Endothelial cell of umbilical vein (primary cell): ENCODE measurements at regions not wholly inside any gene's neighbourhood (a gene's known extent, or its start where the extent isn't known, plus 50 kb on each side); places are given as distances from the start of the nearest gene placed in this dataset.

Source experiments
- BruUV-seq: library from RNA; stranded (reverse); fragments of 400-500 nt; replicated peaks from 2 replicates; lab custom pipeline; 2021; lab: Mats Ljungman, UMichigan
- CTCF ChIA-PET: fragments of 300-600, 350-600 bp; sonication (Branson Sonifier 250); formaldehyde crosslinking; loops from one replicate; lab custom pipeline; 2021; ENCODE audit warnings: antibody characterized with exemption, inconsistent platforms; lab: Charles Lee
- POLR2A ChIA-PET: fragments of 300-600, 350-600 bp; sonication (Branson Sonifier 250); formaldehyde crosslinking; loops from one replicate; lab custom pipeline; 2021; ENCODE audit warnings: antibody characterized with exemption, inconsistent platforms; lab: Charles Lee
- DNase-seq: peaks from one replicate; pipeline ENCODE4 v3.0.0-alpha.2; 2011; ENCODE audit warnings: low read depth, low spot score
- FAIRE-seq: peaks from 2 replicates; lab custom pipeline; 2011; peaks lifted over from hg19 to GRCh38; lab: Jason Lieb, UNC
- H2AFZ ChIP-seq: 2 replicates; pipeline ENCODE4 v1.6.0; 2012; ENCODE audit warnings: low read depth, low read length, control low read depth, inconsistent platforms
- H3K27ac ChIP-seq: 2 replicates; pipeline ENCODE4 v1.5.1; 2011; ENCODE audit warnings: low read depth, mild to moderate bottlenecking, control low read depth, low read length, moderate library complexity; ENCODE audit not compliant: insufficient read depth
- H3K27me3 ChIP-seq, 2 experiments: 2 replicates each; pipeline versions ENCODE4 v1.6.0 to v1.6.1; 2011; ENCODE audit warnings: low read length in 2 of 2, mixed read lengths in 1 of 2; ENCODE audit not compliant: control insufficient read depth in 2 of 2, insufficient read depth in 2 of 2
- H3K36me3 ChIP-seq, 2 experiments: 2 replicates in 1 of 2; 3 replicates in 1 of 2; pipeline ENCODE4 v1.5.1; 2011; ENCODE audit warnings: low read length in 2 of 2, mild to moderate bottlenecking in 1 of 2, moderate library complexity in 1 of 2; ENCODE audit not compliant: control insufficient read depth in 2 of 2, insufficient read depth in 2 of 2; ENCODE audit errors: extremely low read depth in 1 of 2
- H3K4me1 ChIP-seq: 3 replicates; pipeline ENCODE4 v1.5.1; 2011; ENCODE audit warnings: mild to moderate bottlenecking, low read length; ENCODE audit not compliant: control insufficient read depth, insufficient read depth; ENCODE audit errors: extremely low read depth
- H3K4me2 ChIP-seq: 2 replicates; pipeline ENCODE4 v1.6.1; 2011; ENCODE audit warnings: low read length, control low read depth, mixed read lengths; ENCODE audit not compliant: insufficient read depth
- H3K4me3 ChIP-seq, 3 experiments: fragments of 200-600 bp in 1 of 3; sonication (generic), shearing (Covaris generic) in 1 of 3; replicated peaks in 1 of 3; 2 replicates each; pipeline ENCODE4 v1.5.1; 2011 to 2016; ENCODE audit warnings: control low read depth in 3 of 3, low read length in 3 of 3, mild to moderate bottlenecking in 2 of 3, inconsistent platforms in 1 of 3, low read depth in 1 of 3, moderate library complexity in 1 of 3; ENCODE audit not compliant: insufficient read depth in 1 of 3
- H3K79me2 ChIP-seq: 2 replicates; pipeline ENCODE4 v1.6.0; 2012; ENCODE audit warnings: low read length, inconsistent platforms; ENCODE audit not compliant: control insufficient read depth, insufficient read depth
- H3K9ac ChIP-seq: replicated peaks from 2 replicates; pipeline ENCODE3; 2011; ENCODE audit warnings: low read length, control low read depth; ENCODE audit not compliant: insufficient read depth; ENCODE audit errors: extremely low read depth
- H3K9me1 ChIP-seq: replicated peaks from 3 replicates; pipeline ENCODE4 v1.6.0; 2011; ENCODE audit warnings: mild to moderate bottlenecking, low read length; ENCODE audit not compliant: control insufficient read depth, insufficient read depth; ENCODE audit errors: extremely low read depth
- H3K9me3 ChIP-seq: replicated peaks from 2 replicates; pipeline ENCODE4 v1.5.1; 2012; ENCODE audit warnings: low read length, inconsistent platforms; ENCODE audit not compliant: control insufficient read depth, insufficient read depth
- H4K20me1 ChIP-seq: replicated peaks from 2 replicates; pipeline ENCODE3; 2011; ENCODE audit warnings: mild to moderate bottlenecking, low read length; ENCODE audit not compliant: control insufficient read depth, insufficient read depth; ENCODE audit errors: extremely low read depth
- EZH2 ChIP-seq: IDR thresholded peaks from 2 replicates; pipeline ENCODE4 v1.6.1; 2012; ENCODE audit warnings: borderline replicate concordance, low read depth, mild to moderate bottlenecking, moderate library complexity, low read length, inconsistent platforms; ENCODE audit not compliant: severe bottlenecking
- FOS ChIP-seq: IDR thresholded peaks from 2 replicates; pipeline ENCODE4 v1.6.1; 2011; ENCODE audit warnings: mild to moderate bottlenecking, low read length, moderate library complexity, borderline replicate concordance; ENCODE audit not compliant: insufficient read depth
- GATA2 ChIP-seq: IDR thresholded peaks from 2 replicates; pipeline ENCODE4 v1.7.0; 2011; ENCODE audit warnings: low read depth, mild to moderate bottlenecking, moderate library complexity, mixed read lengths, low read length; ENCODE audit not compliant: insufficient read length, insufficient read depth
- JUN ChIP-seq: IDR thresholded peaks from 2 replicates; pipeline ENCODE4 v1.6.1; 2011; ENCODE audit warnings: borderline replicate concordance, low read depth; ENCODE audit not compliant: insufficient read length, insufficient read depth
- MYC ChIP-seq: IDR thresholded peaks from one replicate; pipeline ENCODE4 v1.6.1; 2011; ENCODE audit warnings: mild to moderate bottlenecking, low read depth, low read length
- POLR2A ChIP-seq: IDR thresholded peaks from 2 replicates; pipeline ENCODE4 v1.6.1; 2012; ENCODE audit warnings: low read depth, mild to moderate bottlenecking, control low read depth, low read length
- POLR2AphosphoS5 ChIP-seq: IDR thresholded peaks from 2 replicates; pipeline ENCODE4 v1.6.1; 2012; ENCODE audit warnings: low read depth, mild to moderate bottlenecking, control low read depth, low read length, moderate library complexity; ENCODE audit not compliant: insufficient read depth
- dilution Hi-C: fragments of 300-500 bp; cut with MboI; formaldehyde crosslinking; loops from one replicate; pipeline ENCODE4 v1.15.0; 2019; ENCODE audit warnings: low sequenced_read_pairs; ENCODE audit not compliant: extremely low pct_ligation_motif_present
- intact Hi-C: fragments of 100-400 bp; cut with micrococcal nuclease; formaldehyde crosslinking; loops from one replicate; pipeline ENCODE4 v1.10.0; 2022
- TF ChIP-seq, protein P1 (sequence below): IDR thresholded peaks from 2 replicates; pipeline ENCODE4 v1.6.1; 2011; ENCODE audit not compliant: insufficient read depth, insufficient read length
- TF ChIP-seq, protein P2 (sequence below), 2 donors: IDR thresholded peaks; 1 replicate in 1 of 2; 2 replicates in 1 of 2; pipeline ENCODE4 v1.5.1; 2011; ENCODE audit warnings: low read length in 2 of 2, mild to moderate bottlenecking in 2 of 2, moderate library complexity in 2 of 2, control low read depth in 1 of 2, inconsistent platforms in 1 of 2, low read depth in 1 of 2; ENCODE audit not compliant: insufficient read depth in 1 of 2; ENCODE audit errors: extremely low read depth in 1 of 2

GRCh38 chr19:29315556-29316190 is 102.7 kb upstream of the UQCRFS1 start:
- H3K27me3 ChIP-seq = no peaks in the 10 kb centered on the region
- no peaks in the 10 kb centered on the region for H4K20me1 ChIP-seq
- ChIA-PET POLR2A (no interaction called here), CTCF (no interaction called here)
- H3K36me3 ChIP-seq = no peaks in the 10 kb centered on the region
- H3K9ac ChIP-seq = no peak overlapping the region
- no peak for FAIRE-seq
- no peak for DNase-seq
- H3K79me2 ChIP-seq = no peaks in the 10 kb centered on the region
- no peak overlapping the region for H3K4me2 ChIP-seq
- intact Hi-C loops (no loop called here), dilution Hi-C loops (no loop called here)
- H3K4me1 ChIP-seq = no peaks in the 10 kb centered on the region
- TF ChIP-seq GATA2 = no peak
- TF ChIP-seq, protein P1, sequence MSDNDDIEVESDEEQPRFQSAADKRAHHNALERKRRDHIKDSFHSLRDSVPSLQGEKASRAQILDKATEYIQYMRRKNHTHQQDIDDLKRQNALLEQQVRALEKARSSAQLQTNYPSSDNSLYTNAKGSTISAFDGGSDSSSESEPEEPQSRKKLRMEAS = no peak
- no peak for TF ChIP-seq JUN
- no peak overlapping the region for H2AFZ ChIP-seq
- peaks cover 5% of the 10 kb centered on the region for H3K9me3 ChIP-seq
- BruUV-seq = no TSS peak
- H3K9me1 ChIP-seq = no peaks in the 10 kb centered on the region
- no peak overlapping the region for H3K27ac ChIP-seq
- no peak overlapping the region for H3K4me3 ChIP-seq

DNA sequence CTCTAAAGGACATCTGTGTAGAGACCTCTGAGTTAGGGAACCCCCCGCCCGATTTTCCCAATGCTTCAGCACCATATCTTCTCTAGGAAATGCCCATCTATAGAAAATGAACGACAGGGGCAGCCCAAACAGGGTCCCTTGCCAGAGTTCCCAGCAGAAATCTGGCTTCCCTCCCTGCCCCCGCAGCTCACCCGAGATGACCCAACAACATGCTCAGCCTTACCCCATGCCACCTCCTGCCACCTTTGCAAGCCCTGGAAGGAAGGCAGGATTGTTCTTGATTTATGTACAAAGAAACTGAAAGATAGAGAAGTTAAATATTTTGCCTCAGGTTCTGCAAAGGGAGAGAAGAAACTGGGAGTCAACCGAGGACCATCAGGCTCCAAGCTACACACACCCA is 105.6 kb upstream of the UQCRFS1 start:
- BruUV-seq = no TSS peak
- CTCF ChIA-PET = no interaction called here
- FAIRE-seq = no peak

More for the DNA sequence above, 105.6 kb upstream of the UQCRFS1 start:
- Histone ChIP-seq H3K27ac (no peak overlapping the region), H3K79me2 (no peaks in the 10 kb centered on the region), H3K4me1 (no peaks in the 10 kb centered on the region), H3K4me2 (no peak overlapping the region), H3K36me3 (no peaks in the 10 kb centered on the region), H3K9me1 (no peaks in the 10 kb centered on the region), H3K9me3 (peaks cover 2% of the 10 kb centered on the region), H3K27me3 (no peaks in the 10 kb centered on the region), H2AFZ (no peak overlapping the region), H4K20me1 (no peaks in the 10 kb centered on the region), H3K4me3 (no peak overlapping the region), H3K9ac (no peak overlapping the region)
- intact Hi-C loops = no loop called here
- POLR2A ChIA-PET = no interaction called here
- dilution Hi-C loops = no loop called here
- no peak for TF ChIP-seq GATA2
- TF ChIP-seq JUN = no peak
- no peak for TF ChIP-seq POLR2A
- TF ChIP-seq POLR2AphosphoS5 = no peak
- TF ChIP-seq, protein P2, sequence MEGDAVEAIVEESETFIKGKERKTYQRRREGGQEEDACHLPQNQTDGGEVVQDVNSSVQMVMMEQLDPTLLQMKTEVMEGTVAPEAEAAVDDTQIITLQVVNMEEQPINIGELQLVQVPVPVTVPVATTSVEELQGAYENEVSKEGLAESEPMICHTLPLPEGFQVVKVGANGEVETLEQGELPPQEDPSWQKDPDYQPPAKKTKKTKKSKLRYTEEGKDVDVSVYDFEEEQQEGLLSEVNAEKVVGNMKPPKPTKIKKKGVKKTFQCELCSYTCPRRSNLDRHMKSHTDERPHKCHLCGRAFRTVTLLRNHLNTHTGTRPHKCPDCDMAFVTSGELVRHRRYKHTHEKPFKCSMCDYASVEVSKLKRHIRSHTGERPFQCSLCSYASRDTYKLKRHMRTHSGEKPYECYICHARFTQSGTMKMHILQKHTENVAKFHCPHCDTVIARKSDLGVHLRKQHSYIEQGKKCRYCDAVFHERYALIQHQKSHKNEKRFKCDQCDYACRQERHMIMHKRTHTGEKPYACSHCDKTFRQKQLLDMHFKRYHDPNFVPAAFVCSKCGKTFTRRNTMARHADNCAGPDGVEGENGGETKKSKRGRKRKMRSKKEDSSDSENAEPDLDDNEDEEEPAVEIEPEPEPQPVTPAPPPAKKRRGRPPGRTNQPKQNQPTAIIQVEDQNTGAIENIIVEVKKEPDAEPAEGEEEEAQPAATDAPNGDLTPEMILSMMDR (IDR thresholded peaks at IDR 0.05; ENCODE audit: extremely low read depth in 1 of 2, insufficient read depth in 1 of 2, low read depth in 1 of 2, low read length in 2 of 2) = no peak
- TF ChIP-seq FOS = no peak
- TF ChIP-seq, protein P1 = no peak
- TF ChIP-seq MYC = no peak
- no peak for TF ChIP-seq EZH2
- DNase-seq = no peak
